Osteoblast (primary cell): ENCODE measurements at regions not wholly inside any gene's neighbourhood (a gene's known extent, or its start where the extent isn't known, plus 50 kb on each side); places are given as distances from the start of the nearest gene placed in this dataset.

ENCODE experiments used
- DNase-seq: peaks from one replicate; pipeline ENCODE4 v3.0.0; 2011; ENCODE audit warnings: low spot score, mixed read lengths; ENCODE audit not compliant: insufficient read length; ENCODE audit errors: missing footprints
- H2AFZ ChIP-seq: 2 replicates; pipeline ENCODE4 v1.6.0; 2011; ENCODE audit warnings: mild to moderate bottlenecking, low read length
- H3K27ac ChIP-seq: 2 replicates; pipeline ENCODE4 v1.5.1; 2011; ENCODE audit warnings: mild to moderate bottlenecking, low read depth, low read length, moderate library complexity
- H3K27me3 ChIP-seq: 2 replicates; pipeline ENCODE4 v1.6.0; 2012; ENCODE audit warnings: mild to moderate bottlenecking, control low read depth, inconsistent platforms, low read length, moderate library complexity; ENCODE audit not compliant: insufficient read depth
- H3K36me3 ChIP-seq: 2 replicates; pipeline ENCODE4 v1.5.1; 2011; ENCODE audit warnings: mild to moderate bottlenecking, low read length, control low read depth, moderate library complexity; ENCODE audit not compliant: insufficient read depth
- H3K4me1 ChIP-seq: 2 replicates; pipeline ENCODE4 v1.5.1; 2011; ENCODE audit warnings: mild to moderate bottlenecking, low read length, control low read depth, moderate library complexity; ENCODE audit not compliant: insufficient read depth
- H3K4me2 ChIP-seq: 2 replicates; pipeline ENCODE4 v1.6.0; 2011; ENCODE audit warnings: mild to moderate bottlenecking, low read length; ENCODE audit not compliant: insufficient read depth
- H3K4me3 ChIP-seq: fragments of 200-600 bp; sonication (generic); 3 replicates; pipeline ENCODE4 v1.5.1; 2012; ENCODE audit warnings: mild to moderate bottlenecking, low read length, inconsistent platforms; ENCODE audit not compliant: insufficient read depth
- H3K79me2 ChIP-seq: 2 replicates; pipeline ENCODE4 v1.6.0; 2012; ENCODE audit warnings: mild to moderate bottlenecking, low read length, control low read depth, inconsistent platforms; ENCODE audit not compliant: insufficient read depth
- H3K9me3 ChIP-seq: 2 replicates; pipeline ENCODE4 v1.5.1; 2011; ENCODE audit warnings: low read depth, low read length, control low read depth
- H4K20me1 ChIP-seq: 2 replicates; pipeline ENCODE4 v1.6.0; 2012; ENCODE audit warnings: mild to moderate bottlenecking, low read length, control low read depth; ENCODE audit not compliant: insufficient read depth
- CTCF ChIP-seq: IDR thresholded peaks from 2 replicates; pipeline ENCODE4 v1.5.1; 2011; ENCODE audit warnings: mild to moderate bottlenecking, low read depth, low read length, moderate library complexity; ENCODE audit errors: extremely low read depth

- no peaks in the 10 kb centered on the region for H3K36me3 ChIP-seq
- no peaks in the 10 kb centered on the region for H3K79me2 ChIP-seq
- peaks cover 12% of the 10 kb centered on the region for H3K4me1 ChIP-seq
- H3K4me3 ChIP-seq, result no peak overlapping the region
- TF ChIP-seq CTCF, result no peak
- no peaks in the 10 kb centered on the region for H4K20me1 ChIP-seq
- H3K9me3 ChIP-seq, result no peaks in the 10 kb centered on the region
- no peak overlapping the region for H3K4me2 ChIP-seq
- H2AFZ ChIP-seq, result no peak overlapping the region
- DNase-seq, result peak; percentile 69
- peak overlapping the region; percentile 47 for H3K27ac ChIP-seq
- no peaks in the 10 kb centered on the region for H3K27me3 ChIP-seq
Observed at GRCh38 chr4:19675172-19675811, 576.4 kb upstream of the SLIT2 start.

- H3K9me3 ChIP-seq, result no peaks in the 10 kb centered on the region
- no peak for DNase-seq
- no peaks in the 10 kb centered on the region for H3K36me3 ChIP-seq
- no peaks in the 10 kb centered on the region for H4K20me1 ChIP-seq
- H3K4me3 ChIP-seq, result no peak overlapping the region
- TF ChIP-seq CTCF, result no peak
- no peaks in the 10 kb centered on the region for H3K27me3 ChIP-seq
- H2AFZ ChIP-seq, result no peak overlapping the region
- no peaks in the 10 kb centered on the region for H3K79me2 ChIP-seq
- H3K4me2 ChIP-seq, result no peak overlapping the region
- H3K27ac ChIP-seq, result no peak overlapping the region
- H3K4me1 ChIP-seq, result no peaks in the 10 kb centered on the region
Observed at GRCh38 chr4:19659101-19659500, 592.6 kb upstream of the SLIT2 start.

GRCh38 chr4:19657856-19658255 is 593.8 kb upstream of the SLIT2 start:
- Histone ChIP-seq H4K20me1 (no peaks in the 10 kb centered on the region), H2AFZ (no peak overlapping the region), H3K36me3 (no peaks in the 10 kb centered on the region), H3K4me3 (no peak overlapping the region), H3K27ac (no peak overlapping the region), H3K79me2 (no peaks in the 10 kb centered on the region), H3K9me3 (no peaks in the 10 kb centered on the region), H3K4me2 (no peak overlapping the region), H3K4me1 (no peaks in the 10 kb centered on the region), H3K27me3 (no peaks in the 10 kb centered on the region)
- TF ChIP-seq CTCF, result no peak
- no peak for DNase-seq

- peak; percentile 50 for DNase-seq
- no peaks in the 10 kb centered on the region for H3K9me3 ChIP-seq
- H3K27me3 ChIP-seq, result no peaks in the 10 kb centered on the region
- H4K20me1 ChIP-seq, result no peaks in the 10 kb centered on the region
- no peaks in the 10 kb centered on the region for H3K36me3 ChIP-seq
- H3K4me3 ChIP-seq, result no peak overlapping the region
- no peaks in the 10 kb centered on the region for H3K79me2 ChIP-seq
- H3K4me1 ChIP-seq, result no peaks in the 10 kb centered on the region
- no peak overlapping the region for H3K27ac ChIP-seq
- H2AFZ ChIP-seq, result no peak overlapping the region
- no peak for TF ChIP-seq CTCF
- H3K4me2 ChIP-seq, result no peak overlapping the region
Observed at GRCh38 chr4:19655666-19656065, 596.0 kb upstream of the SLIT2 start.
